Prostate gland (tissue), 2 donors: ENCODE measurements at regions not wholly inside any gene's neighbourhood (a gene's known extent, or its start where the extent isn't known, plus 50 kb on each side); places are given as distances from the start of the nearest gene placed in this dataset.

Experiments
- DNase-seq: peaks from one replicate; pipeline ENCODE4 v3.0.0-alpha.2; 2019; ENCODE audit warnings: low spot score
- H3K27ac ChIP-seq, 2 donors: fragments of 200-600 bp; sonication (generic); 2 replicates each; pipeline ENCODE4 v1.5.1; 2017 to 2019
- H3K27me3 ChIP-seq: fragments of 200-600 bp; sonication (generic); replicated peaks from 2 replicates; pipeline ENCODE4 v1.5.1; 2019; ENCODE audit not compliant: insufficient read depth
- H3K36me3 ChIP-seq, 2 donors: fragments of 200-600 bp; sonication (generic); 1 replicate in 1 of 2; 2 replicates in 1 of 2; pipeline versions ENCODE4 v1.5.1 to v1.8.1; 2017 to 2019
- H3K4me1 ChIP-seq: fragments of 200-600 bp; sonication (generic); replicated peaks from 2 replicates; pipeline ENCODE4 v1.5.1; 2019
- H3K4me3 ChIP-seq, 2 donors: fragments of 200-600 bp; sonication (generic); 2 replicates each; pipeline ENCODE4 v1.5.1; 2017 to 2019
- H3K9me3 ChIP-seq: fragments of 200-600 bp; sonication (generic); 2 replicates; pipeline ENCODE4 v1.5.1; 2017
- POLR2A ChIP-seq: fragments of 450-650 bp; IDR thresholded peaks from one replicate; pipeline ENCODE4 v1.6.1; 2016; ENCODE audit warnings: antibody characterized with exemption, mild to moderate bottlenecking
- POLR2AphosphoS5 ChIP-seq: sonication (generic); formaldehyde crosslinking; IDR thresholded peaks from one replicate; pipeline ENCODE4 v1.6.1; 2017; ENCODE audit warnings: antibody characterized with exemption
- WGBS: methylation state at CpG from one replicate; pipeline ENCODE4 v1.1.5; 2018; 5-methylcytosine and 5-hydroxymethylcytosine counted together
- intact Hi-C: fragments of 100-400 bp; cut with DNase I; formaldehyde crosslinking; loops from one replicate; pipeline ENCODE4 v1.14.2; 2022
- TF ChIP-seq, protein P1 (sequence below), 4 experiments: fragments of 200-600 bp in 2 of 4; fragments of 450-650 bp in 2 of 4; sonication (generic) in 2 of 4; IDR thresholded peaks; 1 replicate in 3 of 4; 2 replicates in 1 of 4; pipeline ENCODE4 v1.5.1; 2016 to 2019; ENCODE audit warnings: antibody characterized with exemption in 4 of 4, mild to moderate bottlenecking in 2 of 4, moderate library complexity in 2 of 4

DNA sequence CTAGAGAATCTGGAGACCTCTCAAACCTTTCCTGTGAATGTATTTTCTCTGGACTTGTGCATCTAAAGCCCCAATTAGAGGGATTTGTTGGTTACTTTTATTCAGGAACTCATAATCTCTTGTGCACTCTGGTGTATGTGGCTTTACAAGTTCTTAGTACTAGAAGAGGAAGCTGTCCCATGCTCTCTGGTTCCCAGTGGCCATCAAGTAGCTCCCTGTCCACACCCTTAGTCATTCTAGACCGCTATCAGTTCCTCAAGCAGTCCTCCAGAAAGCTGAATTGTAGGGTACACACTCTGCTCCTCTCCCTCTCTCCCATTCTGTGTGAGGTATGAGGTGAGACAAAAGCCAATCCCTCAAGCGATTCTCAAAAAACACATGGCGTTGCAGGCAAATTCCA is 470.3 kb downstream of the PTPRC start:
- TF ChIP-seq, protein P1, sequence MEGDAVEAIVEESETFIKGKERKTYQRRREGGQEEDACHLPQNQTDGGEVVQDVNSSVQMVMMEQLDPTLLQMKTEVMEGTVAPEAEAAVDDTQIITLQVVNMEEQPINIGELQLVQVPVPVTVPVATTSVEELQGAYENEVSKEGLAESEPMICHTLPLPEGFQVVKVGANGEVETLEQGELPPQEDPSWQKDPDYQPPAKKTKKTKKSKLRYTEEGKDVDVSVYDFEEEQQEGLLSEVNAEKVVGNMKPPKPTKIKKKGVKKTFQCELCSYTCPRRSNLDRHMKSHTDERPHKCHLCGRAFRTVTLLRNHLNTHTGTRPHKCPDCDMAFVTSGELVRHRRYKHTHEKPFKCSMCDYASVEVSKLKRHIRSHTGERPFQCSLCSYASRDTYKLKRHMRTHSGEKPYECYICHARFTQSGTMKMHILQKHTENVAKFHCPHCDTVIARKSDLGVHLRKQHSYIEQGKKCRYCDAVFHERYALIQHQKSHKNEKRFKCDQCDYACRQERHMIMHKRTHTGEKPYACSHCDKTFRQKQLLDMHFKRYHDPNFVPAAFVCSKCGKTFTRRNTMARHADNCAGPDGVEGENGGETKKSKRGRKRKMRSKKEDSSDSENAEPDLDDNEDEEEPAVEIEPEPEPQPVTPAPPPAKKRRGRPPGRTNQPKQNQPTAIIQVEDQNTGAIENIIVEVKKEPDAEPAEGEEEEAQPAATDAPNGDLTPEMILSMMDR (IDR thresholded peaks at IDR 0.05), result no peak
- TF ChIP-seq POLR2AphosphoS5, result no peak
- no peaks in the 10 kb centered on the region for H3K36me3 ChIP-seq
- H3K27me3 ChIP-seq, result no peaks in the 10 kb centered on the region
- 93% methylated on average over 3 of the region's 3 CpGs for WGBS
- DNase-seq, result no peak
- no peaks in the 10 kb centered on the region for H3K9me3 ChIP-seq
- no peaks in the 10 kb centered on the region for H3K4me1 ChIP-seq
- intact Hi-C loops, result no loop called here
- no peak overlapping the region for H3K27ac ChIP-seq
- no peak overlapping the region for H3K4me3 ChIP-seq

DNA sequence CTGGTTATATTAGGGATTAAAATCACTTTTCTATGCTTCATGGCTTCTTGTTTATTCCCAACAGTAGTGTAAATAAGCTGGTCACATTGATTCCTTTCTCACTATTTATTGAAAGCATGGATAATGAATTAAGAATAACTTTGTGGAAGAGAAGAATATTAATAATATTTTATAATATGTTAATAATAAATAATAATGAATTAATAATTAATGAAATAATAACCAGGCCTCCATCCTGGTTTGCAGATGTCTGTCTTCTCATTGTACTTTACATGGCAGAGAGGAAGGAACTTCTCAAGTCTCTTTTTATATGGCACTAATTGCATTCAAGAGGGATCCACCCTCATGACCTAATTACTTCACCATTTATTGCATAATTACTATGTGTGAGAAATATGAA is 473.5 kb downstream of the PTPRC start:
- Histone ChIP-seq H3K4me1 (no peaks in the 10 kb centered on the region), H3K27ac (no peak overlapping the region), H3K36me3 (no peaks in the 10 kb centered on the region), H3K4me3 (no peak overlapping the region), H3K27me3 (no peaks in the 10 kb centered on the region), H3K9me3 (no peaks in the 10 kb centered on the region)
- DNase-seq, result no peak
- intact Hi-C loops, result no loop called here
- TF ChIP-seq POLR2AphosphoS5 (no peak), POLR2A (no peak)
- TF ChIP-seq, protein P1 (IDR thresholded peaks at IDR 0.05), result no peak

DNA sequence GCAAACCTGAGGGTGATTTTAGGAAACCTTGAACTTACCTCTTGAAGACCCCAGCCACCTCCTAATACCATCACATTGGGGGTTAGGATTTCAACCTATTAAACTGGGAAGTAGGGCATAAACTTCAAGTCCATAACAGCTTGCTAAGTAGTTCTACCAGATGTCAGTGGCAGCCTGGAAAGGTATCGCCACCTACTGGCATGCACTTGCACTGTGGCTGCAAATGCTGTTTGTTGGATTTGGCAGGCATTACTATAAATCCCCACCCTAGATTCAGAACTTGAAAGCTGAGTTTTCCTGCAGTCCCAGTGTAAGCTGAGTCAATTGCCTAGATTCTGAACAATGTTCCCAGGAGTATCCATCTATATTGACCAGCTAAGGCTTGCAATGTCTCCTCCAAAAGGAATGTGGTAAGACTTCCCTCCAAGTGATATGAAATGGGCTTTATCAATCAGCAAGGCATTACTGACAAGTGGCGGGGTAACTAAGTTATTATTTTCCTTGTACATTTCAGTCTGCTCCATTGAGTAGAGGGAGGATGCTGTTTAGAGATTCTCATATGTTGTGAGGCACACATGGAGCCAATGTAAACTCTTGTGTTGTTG is 474.5 kb downstream of the PTPRC start:
- TF ChIP-seq, protein P1 (IDR thresholded peaks at IDR 0.05), result peak in 3 of 4 experiments; percentile 12 to 22 (median 22)
- TF ChIP-seq POLR2A, result no peak
- intact Hi-C loops, result no loop called here
- no peaks in the 10 kb centered on the region for H3K36me3 ChIP-seq
- H3K9me3 ChIP-seq, result no peaks in the 10 kb centered on the region
- H3K4me1 ChIP-seq, result no peaks in the 10 kb centered on the region
- WGBS, result 80% methylated on average over 2 of the region's 2 CpGs
- H3K27me3 ChIP-seq, result no peaks in the 10 kb centered on the region
- DNase-seq, result no peak
- no peak overlapping the region for H3K4me3 ChIP-seq
- H3K27ac ChIP-seq, result no peak overlapping the region

DNA sequence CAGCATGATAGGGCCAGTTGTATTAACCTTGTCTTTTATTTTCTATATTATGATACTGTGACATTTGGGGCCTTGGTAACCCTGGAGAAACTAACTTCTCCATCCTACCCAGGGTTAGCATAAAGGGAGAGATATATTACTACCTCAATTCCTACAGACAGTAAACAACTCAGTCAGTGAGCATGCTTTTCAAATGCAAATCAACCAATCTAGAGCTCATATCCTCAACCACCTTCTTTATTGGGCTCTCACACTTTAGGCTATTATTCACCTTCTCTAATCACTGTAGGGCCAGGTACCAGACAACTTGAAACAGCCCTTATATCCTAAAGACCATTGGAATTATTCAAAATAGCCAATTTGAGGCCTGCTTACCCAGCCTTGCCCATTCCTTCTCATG is 477.6 kb downstream of the PTPRC start:
- no peak for DNase-seq
- TF ChIP-seq, protein P1 (IDR thresholded peaks at IDR 0.05), result no peak
- TF ChIP-seq POLR2AphosphoS5, result no peak
- no peaks in the 10 kb centered on the region for H3K36me3 ChIP-seq
- no peaks in the 10 kb centered on the region for H3K9me3 ChIP-seq
- no peak overlapping the region for H3K4me3 ChIP-seq
- H3K27ac ChIP-seq, result no peak overlapping the region
- intact Hi-C loops, result no loop called here
- H3K4me1 ChIP-seq, result no peaks in the 10 kb centered on the region
- no peaks in the 10 kb centered on the region for H3K27me3 ChIP-seq

DNA sequence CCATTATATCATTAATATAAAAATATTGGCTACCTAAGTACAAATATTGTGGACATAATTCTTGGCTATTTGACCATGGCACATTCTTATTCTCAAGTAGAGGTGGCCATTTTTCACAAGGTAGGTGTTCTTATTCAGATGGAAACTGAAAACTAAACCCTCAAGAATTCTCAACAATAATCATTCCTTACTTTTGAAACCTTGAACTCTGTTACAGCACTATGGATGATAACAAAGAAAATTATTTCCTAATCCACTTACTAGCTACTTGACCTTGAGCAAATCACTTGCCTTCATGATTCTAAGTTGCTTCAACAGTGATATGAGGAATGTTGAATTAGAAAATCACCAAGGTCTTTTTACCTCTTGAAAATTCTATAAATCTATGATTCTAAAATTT is 482.2 kb downstream of the PTPRC start:
- Histone ChIP-seq H3K9me3 (no peaks in the 10 kb centered on the region), H3K4me1 (no peaks in the 10 kb centered on the region), H3K4me3 (no peak overlapping the region), H3K36me3 (no peaks in the 10 kb centered on the region), H3K27ac (no peak overlapping the region), H3K27me3 (no peaks in the 10 kb centered on the region)
- TF ChIP-seq, protein P1 (IDR thresholded peaks at IDR 0.05), result no peak
- TF ChIP-seq POLR2A, result no peak
- no peak for DNase-seq
- intact Hi-C loops, result no loop called here
